Smooth muscle cell of the brain vasculature (primary cell): ENCODE measurements at regions not wholly inside any gene's neighbourhood (a gene's known extent, or its start where the extent isn't known, plus 50 kb on each side); places are given as distances from the start of the nearest gene placed in this dataset.
"Not testable (repeated sequence)": the region's sequence is repeated elsewhere in the genome, so short reads cannot be mapped to it uniquely, and the experiment has no call there.

Experiments
- DNase-seq: peaks from one replicate; pipeline ENCODE4 v3.0.0-alpha.2; 2012; ENCODE audit warnings: low read depth, low spot score

DNA sequence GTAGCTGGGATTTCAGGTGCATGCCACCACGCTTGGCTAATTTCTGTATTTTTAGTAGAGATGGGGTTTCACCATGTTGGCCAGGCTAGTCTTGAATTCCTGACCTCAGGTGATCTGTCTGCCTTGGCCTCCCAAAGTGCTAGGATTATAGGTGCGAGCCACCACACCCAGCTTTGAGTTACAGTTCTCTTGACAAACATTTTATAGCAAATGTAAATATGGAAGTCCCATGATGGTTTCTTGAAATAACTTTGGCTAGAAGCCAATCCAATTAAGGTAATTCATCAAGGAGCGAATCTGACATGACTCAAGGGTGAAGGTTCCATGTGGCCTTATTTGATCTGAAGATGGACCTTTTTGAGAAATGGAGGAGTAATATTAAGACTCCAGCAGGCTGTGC lies 76.2 kb upstream of the RFLNA start:
- not testable (repeated sequence) for DNase-seq

DNA sequence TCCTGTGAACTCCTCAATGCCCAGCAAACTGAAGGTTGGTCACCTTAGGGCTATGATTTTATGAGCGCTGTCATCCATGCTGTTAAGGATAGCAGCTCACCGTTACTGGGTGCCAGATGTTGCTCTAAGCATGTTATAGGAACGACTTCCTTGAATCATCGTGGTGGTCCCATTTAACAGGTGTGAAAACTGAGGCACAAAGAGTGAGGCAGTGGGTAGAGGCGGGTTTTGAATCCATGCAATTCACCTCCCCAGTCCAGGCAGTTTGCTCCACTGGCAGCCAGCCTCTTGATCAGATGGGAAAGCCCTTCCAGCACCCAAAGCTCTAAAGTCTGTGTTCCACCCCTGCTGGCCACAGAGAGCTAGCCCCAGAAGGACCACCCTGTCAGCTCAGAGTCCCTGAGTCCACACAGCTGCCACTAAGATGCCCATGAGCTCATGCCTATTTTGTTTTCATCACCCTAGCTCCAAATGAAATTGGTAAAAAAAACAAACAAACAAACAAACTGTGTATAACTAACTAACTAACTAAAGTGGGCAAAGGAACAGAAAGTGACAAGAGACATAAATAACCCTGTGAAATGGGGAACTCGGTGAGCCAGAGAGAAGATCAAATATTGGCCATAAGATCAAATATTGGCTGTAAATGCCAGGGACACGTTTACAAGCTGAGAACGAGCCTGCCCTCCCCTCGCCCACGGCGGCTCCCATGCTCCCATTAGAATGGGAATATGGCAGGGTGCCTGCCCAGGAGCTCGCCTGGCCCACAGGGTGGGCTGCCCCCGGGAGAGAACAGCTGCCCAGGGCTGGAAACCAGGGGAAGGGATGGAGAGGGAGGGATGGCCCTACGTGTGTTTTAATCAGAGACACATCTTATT lies 72.3 kb upstream of the RFLNA start:
- DNase-seq = no peak

DNA sequence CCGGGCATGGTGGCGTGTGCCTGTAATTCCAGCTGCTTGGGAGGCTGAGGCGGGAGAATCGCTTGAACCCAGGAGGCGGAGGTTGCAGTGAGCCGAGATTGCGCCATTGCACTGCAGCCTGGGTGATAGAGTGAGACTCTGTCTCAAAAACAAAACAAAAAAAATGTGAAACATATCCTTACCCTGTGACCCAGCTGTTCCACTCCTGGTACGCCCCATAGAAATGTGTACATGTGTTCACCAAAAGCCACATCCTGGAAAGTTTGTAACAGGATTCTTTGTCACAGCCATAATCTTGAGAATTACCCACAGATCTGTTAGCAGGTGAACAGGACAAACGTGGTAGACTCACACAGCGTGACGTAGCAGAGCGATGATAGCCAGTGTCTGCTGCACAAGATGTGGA lies 71.2 kb upstream of the RFLNA start:
- DNase-seq = not testable (repeated sequence)

DNA sequence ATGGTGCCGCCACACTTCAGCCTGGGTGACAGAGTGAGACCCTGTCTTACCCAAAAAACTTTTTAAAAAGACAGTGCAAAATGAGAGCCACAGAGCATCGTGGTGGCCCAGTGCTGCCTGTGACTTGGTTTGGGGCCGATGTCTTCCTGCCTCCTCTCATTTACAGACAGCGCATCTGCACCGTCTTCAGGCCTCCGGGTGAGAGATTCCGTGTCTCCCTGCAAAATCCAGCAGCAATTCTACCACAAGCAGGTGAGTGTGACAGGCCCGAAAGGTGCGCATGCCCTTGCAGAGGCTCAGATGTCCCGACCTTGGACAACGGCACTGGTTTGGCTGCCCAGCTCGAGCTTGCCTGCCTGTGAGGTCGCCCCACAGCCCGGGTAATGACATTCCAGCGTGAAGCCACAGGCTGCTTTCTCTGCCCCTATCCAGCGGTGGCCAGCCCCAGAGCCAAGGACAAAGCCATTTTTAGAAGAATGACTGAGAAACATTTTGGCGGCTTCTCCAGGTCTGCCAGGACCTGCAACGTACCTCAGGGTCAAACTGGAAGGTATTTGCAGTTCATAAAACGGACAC lies 70.3 kb upstream of the RFLNA start:
- no peak for DNase-seq

DNA sequence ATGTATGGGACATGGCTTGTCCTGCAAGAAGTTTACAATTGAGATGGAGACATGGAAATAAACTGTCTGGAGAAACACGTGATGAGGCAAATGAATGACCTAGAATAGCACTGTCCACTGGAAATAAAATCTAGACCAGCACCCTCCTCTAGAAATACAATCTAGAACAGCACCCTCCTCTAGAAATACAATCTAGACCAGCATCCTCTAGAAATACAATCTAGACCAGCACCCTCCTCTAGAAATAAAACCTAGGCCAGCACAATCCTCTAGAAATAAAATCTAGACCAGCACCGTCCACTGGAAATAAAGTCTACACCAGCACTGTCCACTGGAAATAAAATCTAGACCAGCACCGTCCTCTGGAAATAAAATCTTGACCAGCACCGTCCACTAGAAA lies 69.2 kb upstream of the RFLNA start:
- no peak for DNase-seq

DNA sequence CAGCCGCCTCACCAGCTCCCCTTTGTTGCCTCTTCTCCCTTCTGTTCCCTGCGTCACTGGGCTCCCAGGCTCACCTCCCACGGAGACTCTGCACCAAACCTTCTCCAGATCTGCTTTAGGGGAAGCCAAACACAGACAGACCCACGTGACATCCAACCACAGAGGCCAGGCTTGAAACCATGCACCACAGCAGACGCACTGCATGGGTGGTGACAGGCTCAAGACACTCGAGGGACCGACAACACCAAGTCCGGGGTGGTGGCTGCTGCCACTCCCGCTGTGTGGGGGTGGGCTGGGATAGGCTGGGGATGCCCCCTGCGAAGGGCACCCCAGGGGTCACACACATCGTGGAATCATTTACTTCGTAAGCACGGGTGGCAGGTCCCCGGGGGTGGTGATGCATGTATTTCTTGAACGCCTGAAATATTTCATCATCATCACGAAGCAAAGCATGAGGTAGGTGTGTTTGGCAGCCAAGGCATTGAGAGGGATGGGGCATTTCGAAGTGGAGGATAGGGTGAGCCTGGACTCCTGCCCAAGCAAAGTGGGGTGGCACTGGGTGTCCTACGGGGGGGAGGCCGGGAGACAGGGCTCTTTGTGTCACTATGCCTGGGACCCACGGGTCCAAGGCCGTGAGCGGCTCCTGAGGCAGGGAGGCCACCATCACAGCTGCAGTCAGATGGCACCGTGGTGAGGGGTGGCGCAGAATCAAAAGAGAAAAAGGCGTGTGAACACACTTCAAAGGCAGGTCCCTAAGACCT lies 66.8 kb upstream of the RFLNA start:
- DNase-seq = no peak

DNA sequence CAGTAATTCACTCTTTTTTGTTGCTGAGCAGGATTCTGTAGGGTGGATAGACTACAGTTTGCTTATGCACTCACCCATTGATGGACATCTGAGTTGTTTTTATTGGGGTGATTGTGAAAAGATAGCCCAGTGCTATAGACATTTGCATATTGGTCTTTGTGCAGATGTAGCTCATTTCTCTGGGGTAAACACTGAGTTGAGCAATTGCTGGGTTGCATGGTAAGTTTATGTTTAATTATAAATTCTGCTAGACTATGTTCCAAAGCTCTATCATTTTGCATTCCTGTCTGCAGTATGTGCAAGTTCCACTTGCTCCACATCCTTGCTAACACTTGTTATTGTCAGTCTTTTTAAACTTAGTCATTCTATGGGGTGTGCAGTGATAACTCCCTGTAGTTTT lies 65.4 kb upstream of the RFLNA start:
- no peak for DNase-seq

DNA sequence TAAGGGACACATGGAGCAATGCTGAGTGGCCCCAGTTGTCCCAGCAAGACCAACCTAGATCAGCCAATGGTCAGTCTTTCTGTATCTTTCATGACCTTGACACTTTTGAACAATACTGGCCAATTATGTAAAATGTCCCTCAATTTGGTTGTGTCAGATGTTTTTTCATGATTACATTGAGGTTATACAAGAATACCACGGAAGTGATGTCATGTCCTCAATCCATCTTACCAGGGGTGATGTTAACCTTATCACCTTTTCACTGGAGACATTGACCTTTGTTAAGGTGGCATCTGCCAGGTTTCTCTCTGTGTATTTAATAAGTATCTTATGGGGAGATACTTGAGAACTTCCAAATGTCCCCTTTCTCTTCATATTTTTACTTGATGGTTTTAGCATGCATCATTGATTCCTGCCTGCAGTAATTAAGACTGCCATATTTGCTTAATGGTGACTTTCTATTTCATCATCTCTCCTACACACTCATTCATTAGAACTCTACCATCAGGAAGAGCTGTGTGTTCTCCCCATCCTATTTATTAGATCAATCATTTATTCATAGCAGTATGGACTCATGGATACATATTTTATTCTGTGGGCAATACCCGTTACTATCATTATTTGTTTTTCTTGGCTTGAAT lies 64.7 kb upstream of the RFLNA start:
- no peak for DNase-seq

DNA sequence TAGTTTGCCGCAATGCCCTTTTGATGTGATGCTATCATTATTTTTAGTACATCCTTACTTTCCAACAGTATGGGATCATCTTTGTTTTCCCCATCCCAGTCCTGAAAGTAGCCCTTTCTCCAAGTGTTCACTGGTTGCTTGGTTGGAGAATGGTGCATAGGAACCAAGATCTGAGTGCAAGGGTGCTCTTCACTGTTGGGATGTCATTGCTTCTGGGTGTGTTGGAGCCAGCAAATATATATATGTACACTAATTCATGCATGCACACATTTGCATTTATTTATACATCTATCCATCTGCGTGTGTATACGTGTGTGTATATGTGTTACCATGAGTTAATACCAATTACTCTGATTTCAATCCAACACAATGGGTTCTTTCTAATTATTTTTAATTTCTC lies 64.1 kb upstream of the RFLNA start:
- DNase-seq = no peak

DNA sequence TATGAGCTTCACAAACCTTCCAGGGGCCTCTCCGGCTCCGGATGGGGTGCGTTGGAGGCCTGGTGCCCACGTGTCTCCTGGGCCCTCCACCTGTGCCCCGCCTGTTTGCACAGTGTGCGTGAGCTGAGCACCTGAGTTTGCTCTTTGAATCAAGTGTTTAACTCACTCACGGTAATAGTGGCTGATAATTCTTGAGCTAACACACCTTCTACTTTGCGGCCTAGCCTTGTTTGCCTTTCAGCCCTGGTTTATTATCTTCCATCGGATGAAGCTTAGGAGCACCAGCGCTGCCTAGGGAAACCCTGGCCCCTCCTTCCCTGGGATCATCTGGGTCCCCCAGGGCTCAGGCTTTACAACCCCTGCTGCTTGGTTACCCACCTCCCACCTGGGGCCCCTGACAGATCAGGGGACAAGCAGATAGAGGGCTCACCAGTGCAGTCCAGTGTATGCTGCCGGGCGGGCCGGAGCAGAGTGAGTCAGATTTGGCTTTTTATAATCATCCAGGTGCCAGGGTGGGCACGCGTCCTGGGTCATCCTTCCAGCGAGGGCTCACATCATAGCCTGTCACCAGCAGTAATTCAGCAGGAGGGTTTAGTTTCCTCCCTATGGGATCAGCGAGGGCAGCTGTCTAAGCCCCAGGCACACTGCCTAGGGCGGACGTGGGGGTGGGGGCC lies 62.8 kb upstream of the RFLNA start:
- DNase-seq = no peak

DNA sequence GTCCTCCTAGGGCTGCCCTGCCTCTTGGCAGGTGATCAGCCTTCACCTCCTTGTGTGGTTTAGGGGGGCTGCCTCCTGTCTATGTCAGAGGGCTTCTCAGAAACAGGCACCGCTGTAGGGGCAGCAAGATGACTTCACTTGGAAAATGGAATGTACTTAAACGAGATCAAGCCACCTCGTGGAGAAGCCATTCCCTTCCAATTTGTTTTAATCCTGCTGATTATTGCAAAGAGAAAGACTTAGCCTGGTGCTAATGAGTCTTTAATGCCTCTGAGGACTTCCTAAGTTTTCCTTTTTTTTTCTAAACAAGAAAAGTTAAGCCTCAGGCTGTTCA lies 62.3 kb upstream of the RFLNA start:
- no peak for DNase-seq

DNA sequence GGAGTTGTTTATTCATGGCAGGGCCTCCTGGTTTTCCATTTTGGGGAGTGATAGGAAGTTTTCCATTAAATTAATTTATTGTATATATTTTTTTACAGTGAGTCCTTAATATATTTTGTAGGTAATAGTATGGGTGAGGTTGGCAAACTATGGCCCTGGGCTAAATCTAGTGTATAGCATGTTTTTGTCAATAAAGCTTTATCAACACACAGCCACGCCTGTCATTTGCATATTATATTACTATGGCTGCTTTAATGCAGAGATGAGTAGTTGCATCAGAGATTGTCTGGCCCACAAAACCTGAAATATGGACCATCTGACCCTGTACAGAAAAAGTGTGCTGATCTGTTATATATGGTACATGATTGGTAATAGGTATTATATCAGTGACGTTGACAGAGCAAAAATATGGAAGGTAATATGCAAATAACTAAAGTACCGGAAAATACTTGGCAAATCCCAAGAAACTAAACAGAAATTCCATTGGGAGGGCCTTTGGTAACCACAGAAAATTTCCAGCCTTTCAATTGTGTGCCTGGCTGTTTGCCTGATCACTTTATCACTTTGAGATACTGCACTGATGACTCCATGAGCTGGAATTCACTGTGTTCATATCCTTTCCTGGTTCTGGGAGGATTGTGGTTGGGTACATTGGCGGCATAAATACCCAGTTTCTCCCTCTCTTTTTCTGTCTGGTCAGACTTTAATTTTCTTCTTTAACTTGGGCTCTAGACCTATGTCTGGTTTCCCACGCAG lies 61.7 kb upstream of the RFLNA start:
- DNase-seq = no peak

DNA sequence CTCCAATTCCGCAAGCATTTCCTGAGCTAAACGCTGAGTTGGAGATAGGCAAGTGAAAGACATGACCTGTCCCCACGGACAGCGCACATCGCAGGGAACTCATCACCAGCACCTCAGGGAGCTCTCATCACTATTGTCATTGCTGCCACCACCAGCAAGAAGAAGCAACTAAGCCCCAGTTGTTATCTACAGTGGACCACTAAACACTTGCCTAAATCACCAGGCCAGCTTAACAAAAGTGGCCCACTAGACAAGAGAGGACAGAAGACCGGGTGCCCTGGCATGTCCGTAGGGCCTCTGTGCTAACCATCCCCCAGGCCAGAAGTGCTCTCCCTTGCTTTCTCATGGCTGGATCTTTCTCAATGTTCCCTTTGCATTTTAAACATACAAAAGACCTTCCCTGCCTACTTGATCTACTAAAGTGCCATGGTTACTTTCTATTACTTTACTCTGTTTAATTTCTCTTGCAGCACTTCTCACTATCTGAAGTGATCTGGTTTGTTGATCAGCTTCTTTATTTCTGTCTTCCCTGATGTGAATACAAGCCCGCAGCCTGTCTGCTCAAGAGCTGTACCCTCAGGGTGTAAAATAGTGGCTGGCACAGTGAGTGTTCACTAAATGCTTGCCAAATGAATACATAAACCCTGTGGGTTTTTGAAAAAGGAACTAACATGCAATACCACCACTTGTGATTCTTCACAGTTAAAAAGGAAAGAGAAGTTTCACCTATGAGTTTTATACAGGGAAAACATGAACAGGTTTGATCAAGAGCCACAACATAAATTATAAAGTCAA lies 60.9 kb upstream of the RFLNA start:
- no peak for DNase-seq

DNA sequence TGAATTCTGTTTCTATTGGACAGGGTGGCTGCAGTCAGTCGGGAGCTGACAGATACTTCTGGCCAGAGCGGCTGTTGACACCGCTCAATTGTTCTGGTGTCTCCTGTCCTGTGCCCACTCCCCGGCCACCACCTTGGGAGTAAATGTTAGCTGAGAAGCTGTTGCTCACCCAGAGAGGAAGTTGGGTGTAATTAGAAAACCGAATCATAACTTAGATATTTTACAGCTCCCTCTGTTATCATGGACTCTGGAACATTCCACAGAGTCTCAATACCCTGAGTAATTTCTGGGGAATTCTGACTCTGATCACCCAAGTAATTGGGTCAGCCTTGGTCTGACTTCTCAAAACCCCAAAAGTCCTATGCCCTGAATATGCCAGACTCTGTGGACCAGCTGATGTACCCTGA lies 58.3 kb upstream of the RFLNA start:
- no peak for DNase-seq

DNA sequence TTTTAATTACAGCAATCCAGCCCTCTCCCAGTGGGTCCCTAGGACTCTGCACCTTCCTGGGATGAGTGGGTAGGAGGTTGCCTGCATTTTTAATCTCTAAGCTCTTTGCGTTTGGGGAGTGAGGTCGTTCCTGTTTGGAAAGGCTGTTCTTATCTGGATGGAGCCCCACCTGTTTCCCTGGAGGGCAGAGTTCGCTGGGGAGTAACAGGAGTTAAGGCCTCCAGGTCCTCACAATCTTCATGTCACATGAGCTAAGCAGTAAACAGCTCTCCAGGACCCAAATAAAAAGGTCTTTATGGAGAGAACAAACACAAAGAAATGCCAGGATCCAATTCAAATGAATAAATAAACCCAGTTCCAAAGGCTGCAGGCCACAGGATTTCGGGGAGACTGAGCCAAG lies 56.0 kb upstream of the RFLNA start:
- no peak for DNase-seq

DNA sequence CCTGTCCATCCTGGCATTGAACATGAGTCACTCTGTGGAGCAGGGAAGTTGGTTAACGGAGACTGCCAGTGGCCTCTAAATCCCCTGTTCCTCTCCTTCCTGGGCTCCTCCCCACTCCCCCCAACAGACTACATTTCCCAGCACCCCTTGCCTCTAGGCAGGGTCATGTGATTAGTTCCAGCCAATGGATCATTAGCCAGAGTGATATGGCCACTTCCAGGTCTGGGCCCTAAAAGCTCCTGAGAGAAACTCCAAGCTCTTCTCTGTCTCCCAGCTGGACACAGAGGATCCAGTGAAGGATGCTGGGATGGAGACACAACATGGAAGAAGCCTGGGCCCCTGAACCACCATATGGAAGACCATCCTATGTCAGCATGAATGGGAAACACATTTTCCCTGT lies 54.4 kb upstream of the RFLNA start:
- no peak for DNase-seq

DNA sequence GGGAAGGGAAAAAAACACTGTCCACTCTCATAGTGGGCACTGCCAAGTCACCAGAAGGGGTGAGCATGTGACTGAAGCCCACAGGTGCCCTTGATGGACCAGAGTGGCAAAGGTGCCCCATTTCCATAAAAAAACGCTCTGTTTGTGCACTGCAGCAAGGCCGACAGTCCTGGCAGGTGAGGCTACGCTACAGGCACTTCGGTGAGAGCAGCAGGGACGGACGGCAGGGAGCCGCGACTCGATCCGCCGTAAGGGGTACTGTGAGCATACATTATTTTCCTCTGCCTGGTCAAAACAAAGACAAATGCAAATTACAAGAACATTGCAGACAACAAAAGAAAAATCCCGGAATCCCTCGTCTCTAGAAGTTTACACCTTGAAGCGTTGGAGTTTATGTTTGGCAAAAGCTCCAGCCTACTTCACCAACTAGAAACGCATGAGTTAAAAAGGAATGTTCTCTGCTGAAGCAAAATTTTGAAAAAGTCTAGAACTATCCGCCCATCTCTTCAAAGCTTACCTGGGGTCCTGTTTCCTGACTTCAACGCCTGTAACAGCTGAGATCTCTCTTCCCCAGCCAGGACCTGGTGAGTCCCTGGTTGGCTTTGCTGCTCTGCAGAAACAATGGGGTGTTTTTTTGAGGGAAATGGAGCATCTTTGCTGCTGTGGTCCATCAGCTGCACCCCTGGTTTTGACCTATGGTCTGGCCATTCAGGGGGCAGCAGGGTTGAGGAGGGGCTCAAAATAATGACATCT lies 52.9 kb upstream of the RFLNA start:
- DNase-seq = no peak

DNA sequence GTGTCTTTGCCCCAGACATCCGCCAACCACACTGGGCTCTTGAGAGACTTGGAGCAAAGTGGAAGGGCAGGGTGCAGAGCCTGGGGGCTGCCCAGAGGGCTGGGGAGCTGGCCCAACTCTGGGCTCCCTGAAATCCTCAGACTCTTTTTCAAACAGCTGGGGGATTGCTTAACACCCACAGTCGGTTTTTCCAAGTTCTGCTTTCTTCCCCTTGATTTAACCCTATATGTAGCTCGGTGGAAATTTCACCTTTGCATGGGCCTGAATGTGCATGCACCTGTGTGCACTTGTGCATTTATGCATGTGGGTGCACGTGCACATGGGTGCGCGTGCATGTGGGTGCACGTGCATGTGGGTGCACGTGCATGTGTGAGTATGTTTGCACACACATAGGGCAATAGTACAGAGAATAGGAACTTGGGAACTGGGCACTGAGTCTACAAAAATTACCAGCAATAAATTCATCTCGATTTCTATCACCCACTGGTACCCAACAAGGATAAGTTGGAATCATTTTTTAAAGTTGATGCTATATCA lies 52.3 kb upstream of the RFLNA start:
- no peak for DNase-seq

DNA sequence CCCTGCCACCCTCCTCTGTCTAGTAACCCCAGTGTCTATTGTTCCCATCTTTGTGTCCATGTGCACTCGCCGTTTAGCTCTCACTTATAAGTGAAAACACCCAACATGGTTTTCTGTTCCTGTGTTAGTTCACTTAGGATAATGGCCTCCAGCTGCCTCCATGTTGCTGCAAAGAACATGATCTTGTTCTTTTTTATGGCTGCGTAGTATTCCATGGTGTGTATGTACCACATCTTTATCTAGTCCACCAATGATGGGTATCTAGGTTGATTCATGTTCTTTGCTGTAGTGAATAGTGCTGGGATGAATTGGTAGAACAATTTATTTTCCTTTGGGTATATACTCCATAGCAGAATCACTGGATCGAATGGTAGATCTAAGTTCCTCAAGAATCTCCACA lies 51.0 kb upstream of the RFLNA start:
- DNase-seq = no peak
